GM18519 (cell line): ENCODE measurements at regions not wholly inside any gene's neighbourhood (a gene's known extent, or its start where the extent isn't known, plus 50 kb on each side); places are given as distances from the start of the nearest gene placed in this dataset.

Source experiments
- ATAC-seq: cut with Tn5 transposase; IDR thresholded peaks from one replicate; pipeline ENCODE4 v1.9.1; 2021; ENCODE audit warnings: mild to moderate bottlenecking, moderate library complexity; ENCODE audit not compliant: unreplicated experiment, low FRiP score

DNA sequence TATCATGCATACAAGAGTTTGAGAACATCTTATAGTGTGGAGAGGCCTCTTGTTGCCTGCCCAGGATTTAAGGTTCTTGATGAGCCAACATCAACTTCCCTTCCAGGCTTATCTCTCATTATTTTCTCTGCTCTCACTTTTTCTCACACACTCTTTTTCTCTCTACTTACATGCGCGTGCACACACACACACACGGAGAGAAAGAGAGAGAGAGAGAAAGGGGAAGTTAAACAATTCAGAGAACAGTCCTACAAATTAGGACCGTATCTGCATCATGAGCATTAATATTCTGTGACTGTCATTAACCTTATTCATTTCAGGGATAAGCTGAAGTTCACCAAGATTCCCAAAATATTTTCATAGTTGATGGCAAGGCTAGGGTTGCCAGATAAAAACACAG, 269.0 kb downstream of the ZNF621 start:
- ATAC-seq, result no peak

DNA sequence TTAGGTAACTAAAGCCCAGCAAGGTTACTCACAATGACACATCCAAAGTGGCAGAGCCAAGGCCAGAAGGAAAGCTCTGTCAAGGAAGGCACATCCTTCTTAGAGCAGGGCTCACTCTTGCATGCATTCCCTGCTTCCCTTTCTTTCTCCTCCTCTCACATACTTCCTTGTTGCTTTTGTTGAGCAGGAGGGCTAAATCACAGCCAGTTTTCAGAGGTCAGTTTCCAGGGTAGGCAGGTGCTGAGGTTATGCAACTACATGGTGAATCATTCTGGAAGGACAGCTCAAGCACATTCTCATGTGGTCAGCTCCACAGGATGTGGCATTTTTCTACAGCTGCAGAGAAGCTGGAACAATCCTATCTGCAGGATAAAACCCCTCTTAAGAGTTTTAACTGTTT, 275.6 kb downstream of the ZNF621 start:
- ATAC-seq, result no peak

- ATAC-seq, result no peak
These were observed 276.6 kb downstream of the ZNF621 start for GRCh38 chr3:40801284-40801741.

DNA sequence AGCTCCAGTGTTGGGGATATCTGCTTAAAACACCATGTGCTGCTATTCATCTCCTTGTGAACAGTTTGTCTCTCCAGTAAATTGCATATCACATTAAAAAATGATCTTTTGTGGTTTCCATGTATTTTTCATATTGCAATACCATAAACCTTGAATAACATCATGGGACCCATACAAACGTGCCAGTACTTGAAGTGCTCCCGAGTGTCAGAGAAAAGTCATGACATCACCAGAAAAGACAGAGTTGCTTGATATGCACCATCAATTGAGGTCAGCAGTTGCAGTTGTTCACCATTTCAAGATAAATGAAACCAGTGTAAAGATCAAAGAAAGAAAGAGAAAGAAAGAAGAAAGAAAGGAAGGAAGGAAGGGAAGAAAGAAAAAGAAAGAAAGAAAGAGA, 278.6 kb downstream of the ZNF621 start:
- ATAC-seq, result no peak

GRCh38 chr3:40805456-40805855, 280.7 kb downstream of the ZNF621 start:
- no peak for ATAC-seq

DNA sequence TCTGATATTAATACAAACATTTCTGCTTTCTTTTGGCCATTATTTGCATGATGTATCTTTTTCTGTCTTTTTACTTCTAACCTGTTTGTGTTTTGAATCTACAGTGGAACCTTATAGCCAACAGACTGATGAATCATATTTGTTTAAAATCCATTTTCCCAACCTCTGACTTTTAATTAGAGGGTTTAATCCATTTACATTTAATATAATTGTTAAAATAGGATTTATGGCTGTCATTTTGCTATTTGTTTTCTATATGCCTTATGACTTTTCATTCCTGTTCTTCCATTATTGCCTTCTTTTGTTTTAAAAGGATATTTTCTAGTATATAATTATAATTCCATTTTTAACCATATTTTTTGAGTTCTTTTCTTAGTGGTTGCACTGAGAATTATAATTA, 286.1 kb downstream of the ZNF621 start:
- ATAC-seq, result no peak

DNA sequence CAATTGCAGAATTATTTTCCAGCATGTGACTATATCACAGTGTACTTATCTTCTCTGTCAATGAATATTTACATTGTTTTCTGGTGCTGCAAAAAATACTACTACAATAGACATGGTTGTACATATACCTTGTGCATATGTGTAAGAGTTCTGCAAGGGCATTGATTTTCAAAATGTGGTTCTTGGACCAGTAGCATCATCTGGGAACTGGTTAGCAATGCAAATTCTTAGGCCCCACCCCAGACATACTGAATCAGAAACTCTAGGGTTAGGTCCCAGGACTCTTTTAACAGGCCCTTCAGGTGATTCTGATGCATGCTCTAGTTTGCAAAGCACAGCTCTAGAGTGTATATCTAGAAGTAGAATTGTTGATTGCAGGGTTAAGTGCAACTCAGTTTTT, 292.3 kb downstream of the ZNF621 start:
- ATAC-seq, result no peak

GRCh38 chr3:40821315-40821714, 296.6 kb downstream of the ZNF621 start:
- no peak for ATAC-seq

DNA sequence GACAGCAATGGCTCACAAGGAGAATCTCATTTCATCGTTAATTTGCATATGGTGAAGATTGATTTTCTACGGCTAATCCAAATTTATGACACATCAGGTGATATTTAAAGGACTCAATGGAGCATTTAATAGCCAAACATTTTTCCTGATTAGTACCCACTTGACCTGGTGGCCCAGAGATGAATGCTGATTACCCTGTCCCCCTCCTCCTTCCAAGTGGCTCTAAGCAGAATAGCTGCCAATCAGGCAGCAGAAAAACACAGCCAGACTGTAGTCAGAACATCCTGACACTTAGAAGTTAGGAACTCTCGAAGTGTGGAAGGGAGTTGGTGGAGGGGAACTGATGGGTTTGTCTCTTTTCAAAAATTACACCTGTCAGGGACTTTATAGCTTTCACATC, 302.5 kb downstream of the ZNF621 start:
- ATAC-seq, result no peak

DNA sequence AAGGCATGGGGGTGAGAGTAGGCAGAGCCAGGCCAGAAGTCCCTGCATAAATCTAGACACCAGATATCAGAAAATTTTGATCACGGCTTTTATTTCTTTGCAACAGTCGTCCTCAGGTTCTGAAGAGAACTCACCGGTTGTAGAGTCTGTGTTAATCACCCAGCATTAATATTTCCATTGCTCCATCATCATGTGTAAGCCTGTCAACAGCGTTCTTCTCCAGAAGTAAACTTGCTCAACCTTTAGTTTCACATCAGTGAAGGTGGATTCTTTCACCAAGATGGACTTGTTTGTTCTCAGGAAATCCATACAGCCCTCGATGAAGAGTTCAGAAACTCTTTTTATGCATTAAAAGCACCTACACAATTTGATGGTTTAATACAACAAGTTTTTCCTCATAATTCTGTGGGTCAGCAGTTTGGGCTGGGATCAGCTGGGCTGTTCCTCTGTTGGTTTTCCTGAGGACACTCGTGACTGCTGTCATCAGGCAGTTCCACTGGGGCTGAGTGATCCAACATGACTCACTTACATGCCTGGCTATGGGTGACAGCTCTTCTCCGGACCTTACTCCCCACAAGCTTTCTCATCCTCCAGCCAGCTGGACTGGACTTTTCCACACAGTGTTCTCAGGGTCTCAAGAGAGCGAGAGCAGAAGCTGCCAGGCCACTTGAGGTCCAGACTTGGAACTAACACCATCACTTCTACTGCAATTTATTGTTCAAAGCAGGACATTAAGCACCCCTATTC, 303.4 kb downstream of the ZNF621 start:
- no peak for ATAC-seq

GRCh38 chr3:40828741-40829415, 304.1 kb downstream of the ZNF621 start:
- no peak for ATAC-seq

- ATAC-seq, result no peak
These were observed 305.1 kb downstream of the ZNF621 start for GRCh38 chr3:40829876-40830275.

GRCh38 chr3:40837300-40837699, 312.5 kb downstream of the ZNF621 start:
- no peak for ATAC-seq

DNA sequence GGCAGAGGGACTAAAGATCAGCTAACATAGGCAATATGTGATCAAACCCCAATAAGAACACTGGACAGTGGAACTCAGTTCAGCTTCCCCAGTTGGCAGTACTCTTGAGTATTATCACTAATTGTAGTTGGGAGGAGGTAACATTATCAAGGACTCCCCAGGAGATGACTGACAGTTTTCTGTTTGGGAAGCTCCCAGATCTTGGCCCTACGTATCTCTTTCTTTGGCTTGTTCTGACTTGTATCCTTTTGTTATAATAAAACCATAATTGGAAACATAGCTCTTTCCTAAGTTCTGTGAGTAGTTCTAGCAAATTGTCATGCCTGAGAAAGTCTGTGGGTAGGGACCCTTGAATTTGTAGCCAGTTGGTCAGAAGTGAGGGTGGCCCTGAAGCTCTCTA, 316.4 kb downstream of the ZNF621 start:
- no peak for ATAC-seq

DNA sequence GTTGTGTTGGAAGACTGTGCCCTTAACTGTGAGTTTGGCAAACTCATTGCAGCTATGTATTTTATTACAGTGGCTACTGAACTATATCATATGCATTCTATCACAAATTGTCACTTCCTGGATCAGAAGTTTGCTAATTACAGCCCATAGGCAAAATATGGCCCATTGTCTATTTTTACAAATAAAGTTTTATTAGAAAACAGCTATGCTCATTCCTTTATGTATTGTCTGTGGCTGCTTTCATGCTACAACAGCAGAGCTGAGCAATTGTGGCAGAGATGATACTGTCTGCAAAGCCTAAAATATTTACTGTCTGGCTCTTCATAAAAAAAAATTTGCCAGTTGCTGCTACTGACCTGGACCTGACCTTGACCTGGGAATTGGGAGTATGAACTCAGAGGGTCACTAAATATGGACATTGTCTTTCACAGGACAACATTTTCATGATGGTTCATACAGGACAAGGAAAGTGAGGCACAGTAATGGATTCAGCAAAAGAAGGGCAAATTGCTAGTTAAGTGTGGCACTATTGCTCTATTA, 316.9 kb downstream of the ZNF621 start:
- ATAC-seq, result no peak

DNA sequence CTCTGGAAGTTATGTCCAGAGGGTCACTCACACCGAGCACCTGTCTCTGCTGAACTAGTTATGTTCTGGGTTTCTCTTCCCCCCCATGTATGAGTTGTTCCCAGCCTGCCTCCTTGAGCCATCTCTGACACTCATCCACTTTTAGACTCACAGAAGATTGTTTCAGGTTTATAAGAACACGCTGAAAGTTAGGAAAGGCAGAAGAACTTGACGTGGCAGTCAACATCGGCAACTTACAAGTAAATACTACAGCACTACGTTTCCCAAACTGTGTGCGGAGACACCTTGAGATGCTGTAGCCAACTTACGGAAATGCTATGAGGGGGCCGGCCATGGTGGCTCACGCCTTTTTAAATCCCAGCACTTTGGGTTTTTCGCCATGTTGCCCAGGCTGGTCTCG, 318.0 kb downstream of the ZNF621 start:
- no peak for ATAC-seq

DNA sequence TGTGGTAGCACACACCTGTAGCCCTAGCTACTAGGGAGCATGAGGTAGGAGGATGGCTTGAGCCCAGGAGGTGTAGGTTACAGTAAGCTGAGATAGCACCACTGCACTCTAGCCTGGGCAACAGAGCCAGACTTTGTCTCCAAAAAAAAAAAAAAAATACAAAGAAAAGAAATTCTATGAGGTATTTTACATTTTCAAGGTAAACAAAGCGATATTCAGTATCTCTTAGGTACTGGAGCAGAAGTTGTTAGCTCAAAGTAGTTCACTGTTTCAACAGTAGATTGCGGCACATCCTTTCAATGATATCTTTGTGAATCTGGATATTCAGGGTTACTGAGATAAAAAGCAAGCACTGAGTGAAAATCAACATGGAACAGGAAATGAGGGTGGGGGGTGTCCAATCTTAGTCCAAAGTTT, 318.5 kb downstream of the ZNF621 start:
- no peak for ATAC-seq

GRCh38 chr3:40843851-40844548, 319.2 kb downstream of the ZNF621 start:
- no peak for ATAC-seq

GRCh38 chr3:40844896-40845295, 320.1 kb downstream of the ZNF621 start:
- ATAC-seq, result no peak

GRCh38 chr3:40845447-40845846, 320.7 kb downstream of the ZNF621 start:
- no peak for ATAC-seq

DNA sequence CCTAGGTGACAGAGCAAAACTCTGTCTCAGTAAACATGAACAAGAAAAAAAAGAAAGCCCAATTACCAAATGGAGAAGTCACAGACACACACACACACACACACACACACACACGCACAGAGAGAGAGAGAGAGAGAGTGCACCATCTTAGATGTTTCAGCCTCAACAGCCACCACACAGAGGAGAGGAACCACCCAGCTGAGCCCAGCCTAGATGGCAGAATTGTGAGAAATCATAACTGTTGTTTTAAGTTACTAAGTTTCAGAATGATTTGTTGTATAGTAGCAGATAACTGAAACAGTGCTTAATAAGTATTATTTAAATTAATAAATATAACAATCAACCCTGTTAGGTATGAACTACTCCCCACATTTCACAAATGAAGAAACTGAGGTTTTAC, 321.2 kb downstream of the ZNF621 start:
- no peak for ATAC-seq
